ENCODE measurements at regions not wholly inside any gene's neighbourhood (a gene's known extent, or its start where the extent isn't known, plus 50 kb on each side); places are given as distances from the start of the nearest gene placed in this dataset.

DNA sequence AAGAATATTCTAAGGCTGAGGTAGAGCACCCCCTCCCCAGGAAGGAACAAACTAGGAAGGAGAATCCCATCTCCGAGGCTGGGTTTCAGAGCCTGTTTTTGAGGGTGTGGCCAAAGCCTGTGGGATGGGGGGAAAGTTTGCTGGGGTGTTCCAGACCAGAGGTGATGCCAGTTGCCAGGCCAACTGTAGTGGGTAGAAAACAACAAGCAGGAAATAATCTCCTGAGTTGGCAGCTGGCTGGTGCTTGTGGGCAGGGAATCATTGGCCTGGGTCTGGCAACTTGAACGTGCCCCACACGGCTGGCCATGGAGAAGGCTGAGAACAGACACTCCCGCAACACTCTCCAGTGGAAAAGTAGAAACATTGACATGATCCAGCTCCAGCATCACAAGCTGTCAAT lies 385.6 kb downstream of the ETS1 start:
- CTCF ChIA-PET: no interaction called here

DNA sequence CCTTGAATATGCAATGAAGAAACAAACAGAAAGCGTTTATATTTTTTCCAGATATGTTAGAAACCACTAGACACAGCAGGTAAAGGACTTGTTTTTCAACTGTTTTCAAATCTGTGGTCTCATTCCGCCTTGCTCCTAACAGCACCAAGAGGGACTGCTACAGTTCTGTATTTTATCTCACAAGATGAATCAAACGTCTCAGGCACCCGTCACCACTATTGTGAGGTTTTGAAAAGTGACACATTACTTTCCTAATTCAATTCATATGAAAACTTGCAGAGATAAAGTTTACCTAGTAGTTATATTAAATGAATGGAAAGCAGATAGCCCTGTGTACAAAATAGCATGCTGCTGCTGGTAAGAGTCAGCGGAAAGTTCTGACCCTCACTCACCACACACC lies 386.3 kb downstream of the ETS1 start:
- no peak for ATAC-seq
- TF ChIP-seq, protein P1, sequence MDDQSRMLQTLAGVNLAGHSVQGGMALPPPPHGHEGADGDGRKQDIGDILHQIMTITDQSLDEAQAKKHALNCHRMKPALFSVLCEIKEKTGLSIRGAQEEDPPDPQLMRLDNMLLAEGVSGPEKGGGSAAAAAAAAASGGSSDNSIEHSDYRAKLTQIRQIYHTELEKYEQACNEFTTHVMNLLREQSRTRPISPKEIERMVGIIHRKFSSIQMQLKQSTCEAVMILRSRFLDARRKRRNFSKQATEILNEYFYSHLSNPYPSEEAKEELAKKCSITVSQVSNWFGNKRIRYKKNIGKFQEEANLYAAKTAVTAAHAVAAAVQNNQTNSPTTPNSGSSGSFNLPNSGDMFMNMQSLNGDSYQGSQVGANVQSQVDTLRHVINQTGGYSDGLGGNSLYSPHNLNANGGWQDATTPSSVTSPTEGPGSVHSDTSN (IDR thresholded peaks at IDR 0.05): no peak
- Histone ChIP-seq H3K9me3 (peaks cover 11% of the 10 kb centered on the region; the same call in 2 of the 3 replicates), H3K27ac (no peak overlapping the region), H3K4me1 (no peaks in the 10 kb centered on the region), H3K4me2 (no peak overlapping the region), H3K4me3 (no peak overlapping the region)
- ChIA-PET CTCF (no interaction called here), POLR2A (no interaction called here)
- FAIRE-seq: no peak
- no peak for DNase-seq (ENCODE audit: low read depth in 1 of 2, low spot score in 1 of 2)
- 86% methylated on average over 5 of the region's 5 CpGs for WGBS (ENCODE audit: missing lambda C conversion rate)

More for the DNA sequence above, 385.6 kb downstream of the ETS1 start:
- H3K9me3 ChIP-seq: peaks cover 19% of the 10 kb centered on the region
- H3K4me1 ChIP-seq: no peaks in the 10 kb centered on the region; the same call in 1 of the 3 replicates
- no peak for DNase-seq (ENCODE audit: low read depth in 1 of 2, low spot score in 1 of 2)
- H3K4me3 ChIP-seq: no peak overlapping the region
- no peak for FAIRE-seq
- no peak for ATAC-seq
- 86% methylated on average over 4 of the region's 4 CpGs for WGBS (ENCODE audit: missing lambda C conversion rate)
- POLR2A ChIA-PET: no interaction called here
- H3K4me2 ChIP-seq: no peak overlapping the region
- TF ChIP-seq, protein P2, sequence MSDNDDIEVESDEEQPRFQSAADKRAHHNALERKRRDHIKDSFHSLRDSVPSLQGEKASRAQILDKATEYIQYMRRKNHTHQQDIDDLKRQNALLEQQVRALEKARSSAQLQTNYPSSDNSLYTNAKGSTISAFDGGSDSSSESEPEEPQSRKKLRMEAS (IDR thresholded peaks at IDR 0.05): no peak
- TF ChIP-seq MAZ (IDR thresholded peaks at IDR 0.05; ENCODE audit: borderline replicate concordance, low read depth, low read length) (no peak), SREBF2 (IDR thresholded peaks at IDR 0.05) (no peak)
- H3K27ac ChIP-seq: peak overlapping the region in 1 of 2 experiments; percentile 50; a peak in 3 of 6 replicates

DNA sequence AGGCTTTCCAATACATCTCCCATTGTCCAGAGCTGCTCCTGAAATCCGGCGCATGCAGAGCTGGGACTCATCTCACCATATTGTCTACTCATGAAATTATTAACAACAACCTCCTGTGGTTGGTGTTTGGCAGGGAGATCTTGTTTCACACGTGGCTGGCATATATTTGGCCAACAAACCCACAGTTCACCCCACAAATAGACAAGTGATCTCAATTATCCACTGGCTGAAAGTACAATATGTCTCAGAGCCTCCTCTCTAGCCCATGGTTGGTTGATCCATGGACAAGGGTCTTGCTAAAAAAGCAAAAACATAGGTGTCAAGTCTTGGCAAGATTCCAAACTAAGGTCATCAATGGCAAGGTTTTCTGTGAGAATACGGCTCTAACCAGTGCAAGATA lies 386.9 kb downstream of the ETS1 start:
- Histone ChIP-seq H3K27ac (no peak overlapping the region), H3K4me1 (no peaks in the 10 kb centered on the region), H3K9me3 (0 out of 3 replicates have a peak, but pooled peaks cover 6% of the 10 kb centered on the region), H3K4me3 (no peak overlapping the region), H3K4me2 (no peak overlapping the region)
- TF ChIP-seq HOXB13 (CRISPR knock-in tag; IDR thresholded peaks at IDR 0.05; ENCODE audit: low read depth) (no peak), POLR2AphosphoS2 (conservative IDR thresholded peaks at IDR 0.05; ENCODE audit: low read length) (no peak), CEBPB (IDR thresholded peaks at IDR 0.05) (no peak), EHF (CRISPR knock-in tag; IDR thresholded peaks at IDR 0.05) (no peak), FOSL2 (IDR thresholded peaks at IDR 0.05) (no peak), FOSL2 (CRISPR knock-in tag; IDR thresholded peaks at IDR 0.05) (no peak), POLR2A (IDR thresholded peaks at IDR 0.05; ENCODE audit: low read length) (no peak), TP53 (CRISPR knock-in tag; IDR thresholded peaks at IDR 0.05) (no peak), HDAC2 (IDR thresholded peaks at IDR 0.05) (no peak), GATA3 (IDR thresholded peaks at IDR 0.05; ENCODE audit: borderline replicate concordance) (no peak), MAFK (IDR thresholded peaks at IDR 0.05; ENCODE audit: partially characterized antibody) (no peak), RFX5 (IDR thresholded peaks at IDR 0.05) (no peak), ZNF302 (CRISPR knock-in tag; IDR thresholded peaks at IDR 0.05) (no peak), CBX2 (IDR thresholded peaks at IDR 0.05; ENCODE audit: borderline replicate concordance, low read depth) (no peak)
- TF ChIP-seq, protein P3, sequence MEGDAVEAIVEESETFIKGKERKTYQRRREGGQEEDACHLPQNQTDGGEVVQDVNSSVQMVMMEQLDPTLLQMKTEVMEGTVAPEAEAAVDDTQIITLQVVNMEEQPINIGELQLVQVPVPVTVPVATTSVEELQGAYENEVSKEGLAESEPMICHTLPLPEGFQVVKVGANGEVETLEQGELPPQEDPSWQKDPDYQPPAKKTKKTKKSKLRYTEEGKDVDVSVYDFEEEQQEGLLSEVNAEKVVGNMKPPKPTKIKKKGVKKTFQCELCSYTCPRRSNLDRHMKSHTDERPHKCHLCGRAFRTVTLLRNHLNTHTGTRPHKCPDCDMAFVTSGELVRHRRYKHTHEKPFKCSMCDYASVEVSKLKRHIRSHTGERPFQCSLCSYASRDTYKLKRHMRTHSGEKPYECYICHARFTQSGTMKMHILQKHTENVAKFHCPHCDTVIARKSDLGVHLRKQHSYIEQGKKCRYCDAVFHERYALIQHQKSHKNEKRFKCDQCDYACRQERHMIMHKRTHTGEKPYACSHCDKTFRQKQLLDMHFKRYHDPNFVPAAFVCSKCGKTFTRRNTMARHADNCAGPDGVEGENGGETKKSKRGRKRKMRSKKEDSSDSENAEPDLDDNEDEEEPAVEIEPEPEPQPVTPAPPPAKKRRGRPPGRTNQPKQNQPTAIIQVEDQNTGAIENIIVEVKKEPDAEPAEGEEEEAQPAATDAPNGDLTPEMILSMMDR (IDR thresholded peaks at IDR 0.05): no peak
- TF ChIP-seq, protein P4, sequence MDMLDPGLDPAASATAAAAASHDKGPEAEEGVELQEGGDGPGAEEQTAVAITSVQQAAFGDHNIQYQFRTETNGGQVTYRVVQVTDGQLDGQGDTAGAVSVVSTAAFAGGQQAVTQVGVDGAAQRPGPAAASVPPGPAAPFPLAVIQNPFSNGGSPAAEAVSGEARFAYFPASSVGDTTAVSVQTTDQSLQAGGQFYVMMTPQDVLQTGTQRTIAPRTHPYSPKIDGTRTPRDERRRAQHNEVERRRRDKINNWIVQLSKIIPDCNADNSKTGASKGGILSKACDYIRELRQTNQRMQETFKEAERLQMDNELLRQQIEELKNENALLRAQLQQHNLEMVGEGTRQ (IDR thresholded peaks at IDR 0.05): no peak
- FAIRE-seq: no peak
- ChIA-PET CTCF (interaction anchor here (1.7 kb wide), 1 partner anchor 28 kb away, joined by 4 read pairs; no protein-coding TSS in a partner anchor), POLR2A (no interaction called here)
- DNase-seq (ENCODE audit: low read depth in 1 of 2, low spot score in 1 of 2): no peak
- 84% methylated on average over 4 of the region's 4 CpGs for WGBS (ENCODE audit: missing lambda C conversion rate)
- no peak for ATAC-seq
